WERI-Rb-1 (cell line): ENCODE measurements at regions not wholly inside any gene's neighbourhood (a gene's known extent, or its start where the extent isn't known, plus 50 kb on each side); places are given as distances from the start of the nearest gene placed in this dataset.
"Not testable (repeated sequence)": the region's sequence is repeated elsewhere in the genome, so short reads cannot be mapped to it uniquely, and the experiment has no call there.

Experiments
- DNase-seq: peaks from one replicate; pipeline ENCODE4 v3.0.0-alpha.2; 2020
- H3K27ac ChIP-seq: fragments of 250-450 bp; sonication (Bioruptor Pico); 2 replicates; pipeline ENCODE4 v1.5.1; 2020; ENCODE audit warnings: mild to moderate bottlenecking, moderate library complexity
- H3K27me3 ChIP-seq: fragments of 250-450 bp; sonication (Bioruptor Pico); 2 replicates; pipeline ENCODE4 v1.5.1; 2021; ENCODE audit warnings: mild to moderate bottlenecking, low read depth, moderate library complexity; ENCODE audit not compliant: insufficient read depth, severe bottlenecking
- H3K36me3 ChIP-seq: fragments of 250-450 bp; sonication (Bioruptor Pico); 2 replicates; pipeline ENCODE4 v1.5.1; 2020; ENCODE audit warnings: mild to moderate bottlenecking, moderate library complexity
- H3K4me3 ChIP-seq: 2 replicates; pipeline ENCODE4 v1.5.1; 2011; ENCODE audit warnings: low read depth, mild to moderate bottlenecking, control low read depth, low read length
- H3K9me3 ChIP-seq: fragments of 250-450 bp; sonication (Bioruptor Pico); 2 replicates; pipeline ENCODE4 v1.5.1; 2021; ENCODE audit warnings: mild to moderate bottlenecking, moderate library complexity; ENCODE audit not compliant: severe bottlenecking
- TF ChIP-seq, protein P1 (sequence below): IDR thresholded peaks from 2 replicates; pipeline ENCODE4 v1.5.1; 2011; ENCODE audit warnings: low read depth, mild to moderate bottlenecking, control low read depth, inconsistent platforms, low read length

DNA sequence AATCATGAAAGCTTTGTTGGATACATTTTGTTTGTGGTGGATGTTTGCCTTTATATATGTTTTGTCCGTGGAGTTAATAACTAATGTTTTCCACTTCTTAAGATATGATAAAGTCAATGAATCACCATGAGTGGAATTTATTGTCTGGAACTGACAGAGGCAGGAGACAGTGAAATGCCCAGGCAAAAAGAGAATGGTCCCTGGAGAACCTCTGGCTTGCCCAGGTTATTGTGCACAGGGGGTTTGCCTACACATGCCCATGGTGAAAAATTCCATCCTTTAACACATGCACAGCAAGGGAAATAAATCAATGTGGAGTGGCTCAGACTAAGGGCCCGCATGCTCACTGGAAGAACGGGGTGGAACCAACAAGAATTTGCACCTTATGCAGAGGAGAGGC is 964.3 kb upstream of the GRIA3 start:
- TF ChIP-seq, protein P1, sequence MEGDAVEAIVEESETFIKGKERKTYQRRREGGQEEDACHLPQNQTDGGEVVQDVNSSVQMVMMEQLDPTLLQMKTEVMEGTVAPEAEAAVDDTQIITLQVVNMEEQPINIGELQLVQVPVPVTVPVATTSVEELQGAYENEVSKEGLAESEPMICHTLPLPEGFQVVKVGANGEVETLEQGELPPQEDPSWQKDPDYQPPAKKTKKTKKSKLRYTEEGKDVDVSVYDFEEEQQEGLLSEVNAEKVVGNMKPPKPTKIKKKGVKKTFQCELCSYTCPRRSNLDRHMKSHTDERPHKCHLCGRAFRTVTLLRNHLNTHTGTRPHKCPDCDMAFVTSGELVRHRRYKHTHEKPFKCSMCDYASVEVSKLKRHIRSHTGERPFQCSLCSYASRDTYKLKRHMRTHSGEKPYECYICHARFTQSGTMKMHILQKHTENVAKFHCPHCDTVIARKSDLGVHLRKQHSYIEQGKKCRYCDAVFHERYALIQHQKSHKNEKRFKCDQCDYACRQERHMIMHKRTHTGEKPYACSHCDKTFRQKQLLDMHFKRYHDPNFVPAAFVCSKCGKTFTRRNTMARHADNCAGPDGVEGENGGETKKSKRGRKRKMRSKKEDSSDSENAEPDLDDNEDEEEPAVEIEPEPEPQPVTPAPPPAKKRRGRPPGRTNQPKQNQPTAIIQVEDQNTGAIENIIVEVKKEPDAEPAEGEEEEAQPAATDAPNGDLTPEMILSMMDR = no peak
- Histone ChIP-seq H3K27me3 (peaks cover 50% of the 10 kb centered on the region), H3K4me3 (no peak overlapping the region), H3K9me3 (no peaks in the 10 kb centered on the region), H3K27ac (no peak overlapping the region), H3K36me3 (no peaks in the 10 kb centered on the region)
- no peak for DNase-seq

DNA sequence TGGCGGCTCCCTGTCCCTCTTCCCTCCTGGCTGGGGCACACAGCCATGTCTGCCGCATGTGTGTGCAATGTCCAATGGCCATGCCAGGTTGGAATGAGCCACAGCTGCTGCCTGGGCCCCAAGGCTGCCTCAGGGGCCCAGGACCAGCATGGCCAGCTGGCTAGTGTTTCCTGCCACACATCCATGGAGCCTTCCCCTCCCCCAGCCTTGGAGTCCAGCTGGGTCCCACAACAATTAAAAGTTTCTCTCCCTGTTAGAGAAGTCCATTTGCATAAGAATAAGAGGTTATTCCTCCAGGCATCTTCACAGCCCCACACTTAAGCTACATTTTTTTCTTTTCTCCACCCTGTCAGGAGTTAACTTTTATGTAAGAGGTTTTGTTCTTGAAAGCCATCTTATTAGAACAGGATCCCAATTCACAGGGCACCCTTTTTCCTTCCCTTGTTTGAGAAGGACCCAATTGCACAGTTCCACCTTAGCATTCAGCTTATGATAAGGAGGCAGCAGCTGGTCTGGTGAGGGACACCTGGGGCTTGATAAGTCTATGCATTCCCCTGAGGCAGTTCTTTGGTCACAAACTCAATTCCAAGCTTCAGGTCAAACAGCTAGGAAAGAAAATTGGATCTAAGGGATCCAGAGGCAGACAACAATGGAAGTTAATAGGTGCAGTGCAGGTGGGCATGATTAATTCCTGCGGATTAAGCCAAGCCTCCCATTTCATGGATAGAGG is 963.3 kb upstream of the GRIA3 start:
- TF ChIP-seq, protein P1 = no peak
- H3K27me3 ChIP-seq = peaks cover 50% of the 10 kb centered on the region
- H3K4me3 ChIP-seq = no peak overlapping the region
- H3K36me3 ChIP-seq = no peaks in the 10 kb centered on the region
- H3K9me3 ChIP-seq = no peaks in the 10 kb centered on the region
- no peak for DNase-seq
- H3K27ac ChIP-seq = no peak overlapping the region

DNA sequence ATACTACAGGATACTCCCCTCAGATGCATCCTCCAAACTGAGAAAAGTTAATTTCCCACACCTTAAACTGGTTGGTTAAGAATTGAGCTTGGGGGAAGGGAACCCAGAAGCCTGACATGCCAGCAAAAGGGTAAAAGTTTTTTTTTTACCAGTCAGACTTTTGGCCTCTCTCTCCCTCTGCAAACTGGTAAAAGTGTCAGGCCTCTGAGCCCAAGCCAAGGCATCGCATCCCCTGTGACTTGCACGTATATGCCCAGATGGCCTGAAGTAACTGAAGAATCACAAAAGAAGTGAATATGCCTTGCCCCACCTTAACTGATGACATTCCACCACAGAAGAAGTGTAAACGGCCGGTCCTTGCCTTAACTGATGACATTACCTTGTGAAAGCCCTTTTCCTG is 962.3 kb upstream of the GRIA3 start:
- H3K4me3 ChIP-seq, DNase-seq, H3K36me3 ChIP-seq, H3K27ac ChIP-seq, H3K9me3 ChIP-seq: not testable (repeated sequence)
- peaks cover 47% of the 10 kb centered on the region for H3K27me3 ChIP-seq

DNA sequence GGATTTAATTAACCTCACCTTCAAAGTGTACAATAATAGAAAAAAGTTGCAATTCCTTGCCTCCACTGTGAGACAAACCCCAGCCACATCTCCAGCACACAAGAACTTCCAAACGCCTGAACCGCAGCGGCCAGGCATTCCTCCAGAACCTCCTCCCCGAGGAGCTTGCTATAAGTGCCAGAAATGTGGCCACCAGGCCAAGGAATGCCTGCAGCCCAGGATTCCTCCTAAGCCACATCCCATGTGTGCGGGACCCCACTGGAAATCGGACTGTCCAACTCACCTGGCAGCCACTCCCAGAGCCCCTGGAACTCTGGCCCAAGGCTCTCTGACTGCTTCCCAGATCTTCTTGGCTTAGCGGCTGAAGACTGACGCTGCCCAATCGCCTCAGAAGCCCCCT is 959.9 kb upstream of the GRIA3 start:
- not testable (repeated sequence) for H3K4me3 ChIP-seq, H3K9me3 ChIP-seq, DNase-seq, H3K36me3 ChIP-seq, H3K27ac ChIP-seq
- peaks cover 43% of the 10 kb centered on the region for H3K27me3 ChIP-seq

DNA sequence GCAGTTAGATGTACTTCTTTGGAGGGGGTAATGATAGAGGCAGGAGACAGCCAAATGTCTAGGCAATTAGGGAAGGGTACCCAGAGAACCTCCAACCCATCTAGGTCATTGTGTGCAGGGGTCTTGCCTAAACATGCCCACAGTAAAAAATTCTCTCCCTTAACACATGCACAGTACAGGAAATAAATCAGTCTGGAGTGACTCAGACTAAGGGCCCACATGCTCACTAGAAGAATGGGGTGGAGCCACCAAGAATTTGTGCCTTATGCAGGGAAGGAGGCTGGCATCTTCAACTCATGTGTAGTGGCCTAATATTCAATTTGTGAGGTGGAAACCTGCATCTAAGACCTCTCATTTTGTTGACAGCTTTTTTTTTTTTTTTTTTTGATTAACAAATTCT is 945.3 kb upstream of the GRIA3 start:
- no peak for DNase-seq
- Histone ChIP-seq H3K4me3 (no peak overlapping the region), H3K36me3 (no peaks in the 10 kb centered on the region), H3K9me3 (no peaks in the 10 kb centered on the region), H3K27me3 (peaks cover 13% of the 10 kb centered on the region), H3K27ac (no peak overlapping the region)
- TF ChIP-seq, protein P1 = no peak

DNA sequence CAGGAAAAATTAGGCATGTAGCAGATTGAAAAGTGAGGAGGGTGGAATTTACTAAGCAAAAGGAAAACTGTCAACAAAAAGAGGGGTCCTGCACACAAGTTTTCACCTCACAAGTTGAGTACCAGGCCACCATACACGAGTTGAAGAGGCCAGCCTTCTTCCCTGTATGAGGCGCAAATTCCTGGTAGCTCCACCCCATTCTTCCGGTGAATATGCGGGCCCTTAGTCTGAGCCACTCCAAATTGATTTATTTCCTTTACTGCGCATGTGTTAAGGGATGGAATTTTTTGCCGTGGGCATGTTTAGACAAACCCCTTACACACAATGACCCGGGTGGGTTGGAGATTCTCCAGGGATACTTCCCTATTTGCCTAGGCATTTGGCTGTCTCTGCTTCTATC is 942.1 kb upstream of the GRIA3 start:
- no peak for DNase-seq
- Histone ChIP-seq H3K27ac (no peak overlapping the region), H3K36me3 (no peaks in the 10 kb centered on the region), H3K9me3 (no peaks in the 10 kb centered on the region), H3K27me3 (peaks cover 7% of the 10 kb centered on the region), H3K4me3 (no peak overlapping the region)
- TF ChIP-seq, protein P1 = no peak

DNA sequence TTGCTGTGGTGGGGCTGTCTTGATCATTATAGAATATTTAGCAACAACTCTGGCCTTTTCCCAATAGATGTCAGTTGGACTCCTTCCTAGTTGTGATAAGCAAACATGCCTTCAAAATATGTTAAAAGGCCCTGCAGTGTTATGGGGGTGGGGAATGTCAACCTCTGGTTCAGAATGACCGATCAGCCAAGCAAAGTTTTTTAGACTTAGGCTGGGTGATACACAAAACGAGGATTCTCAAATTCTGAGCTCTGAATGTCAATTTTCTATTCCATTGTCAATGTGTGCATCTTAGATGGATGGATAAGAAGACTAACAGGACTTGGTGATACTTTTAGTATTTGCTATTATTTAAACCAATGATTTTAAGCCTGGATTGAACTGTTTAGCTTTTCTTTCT is 940.0 kb upstream of the GRIA3 start:
- H3K9me3 ChIP-seq = no peaks in the 10 kb centered on the region
- no peak overlapping the region for H3K4me3 ChIP-seq
- no peak for DNase-seq
- H3K27ac ChIP-seq = no peak overlapping the region
- H3K27me3 ChIP-seq = peaks cover 13% of the 10 kb centered on the region
- H3K36me3 ChIP-seq = no peaks in the 10 kb centered on the region
- TF ChIP-seq, protein P1 = no peak
